NCI-H2171 (cell line): ENCODE measurements at regions not wholly inside any gene's neighbourhood (a gene's known extent, or its start where the extent isn't known, plus 50 kb on each side); places are given as distances from the start of the nearest gene placed in this dataset.

Experiments
- DNase-seq: peaks from one replicate; lab custom pipeline; 2025; lab: John Stamatoyannopoulos, UW

DNA sequence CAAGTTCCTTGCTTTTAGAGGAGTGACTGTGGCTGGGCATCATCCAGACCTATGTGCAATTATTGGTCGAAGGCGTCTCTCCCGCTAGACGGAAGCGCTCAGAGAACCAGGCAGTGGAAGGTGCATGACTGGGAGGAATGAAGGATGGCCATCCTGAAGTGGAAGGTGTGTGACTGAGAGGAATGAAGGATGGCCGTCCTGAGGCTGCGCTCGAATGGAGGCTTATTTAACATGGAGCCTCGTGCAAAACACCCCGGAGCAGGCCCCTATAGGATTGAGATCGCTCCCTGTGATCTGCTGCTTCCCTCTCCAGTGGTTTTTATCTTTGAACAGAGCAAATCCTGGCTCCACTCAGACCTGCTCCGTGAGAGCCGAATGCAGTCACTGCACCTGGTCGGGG, 140.2 kb upstream of the ID2 start:
- DNase-seq = no peak

DNA sequence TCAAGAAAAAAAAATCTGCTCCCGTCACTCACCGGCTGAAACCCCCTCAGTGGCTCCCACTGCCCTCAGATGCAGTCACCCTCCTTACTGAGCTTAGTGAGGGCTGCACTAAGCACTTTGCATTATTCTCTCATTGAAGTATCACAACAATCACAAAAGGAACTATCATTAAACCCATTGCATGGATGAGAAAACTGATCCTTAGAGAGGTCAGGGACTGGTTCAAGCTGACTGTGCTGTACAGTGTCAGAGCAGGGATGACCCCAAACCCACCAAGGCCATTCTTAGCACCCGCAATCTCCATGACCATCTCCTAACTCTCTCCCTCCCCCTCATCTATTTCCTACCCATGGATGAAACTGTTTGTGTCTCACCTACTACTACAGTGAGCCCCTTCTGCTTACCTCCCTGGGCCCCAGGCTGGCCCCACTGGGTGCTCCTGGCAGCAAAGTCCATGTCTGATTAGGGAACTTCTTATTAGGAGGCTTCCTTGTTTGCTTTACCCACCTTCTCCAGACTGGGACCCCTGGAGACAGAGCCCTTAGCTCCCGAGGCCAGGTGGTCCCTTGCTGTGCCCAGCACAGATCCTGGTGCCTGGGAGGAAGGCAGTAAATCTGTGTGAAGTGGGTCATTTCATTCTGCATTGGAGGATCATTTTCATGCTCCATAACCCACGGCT, 139.3 kb upstream of the ID2 start:
- no peak for DNase-seq

- DNase-seq = no peak
Observed at GRCh38 chr2:8543060-8543382, 138.8 kb upstream of the ID2 start.

DNA sequence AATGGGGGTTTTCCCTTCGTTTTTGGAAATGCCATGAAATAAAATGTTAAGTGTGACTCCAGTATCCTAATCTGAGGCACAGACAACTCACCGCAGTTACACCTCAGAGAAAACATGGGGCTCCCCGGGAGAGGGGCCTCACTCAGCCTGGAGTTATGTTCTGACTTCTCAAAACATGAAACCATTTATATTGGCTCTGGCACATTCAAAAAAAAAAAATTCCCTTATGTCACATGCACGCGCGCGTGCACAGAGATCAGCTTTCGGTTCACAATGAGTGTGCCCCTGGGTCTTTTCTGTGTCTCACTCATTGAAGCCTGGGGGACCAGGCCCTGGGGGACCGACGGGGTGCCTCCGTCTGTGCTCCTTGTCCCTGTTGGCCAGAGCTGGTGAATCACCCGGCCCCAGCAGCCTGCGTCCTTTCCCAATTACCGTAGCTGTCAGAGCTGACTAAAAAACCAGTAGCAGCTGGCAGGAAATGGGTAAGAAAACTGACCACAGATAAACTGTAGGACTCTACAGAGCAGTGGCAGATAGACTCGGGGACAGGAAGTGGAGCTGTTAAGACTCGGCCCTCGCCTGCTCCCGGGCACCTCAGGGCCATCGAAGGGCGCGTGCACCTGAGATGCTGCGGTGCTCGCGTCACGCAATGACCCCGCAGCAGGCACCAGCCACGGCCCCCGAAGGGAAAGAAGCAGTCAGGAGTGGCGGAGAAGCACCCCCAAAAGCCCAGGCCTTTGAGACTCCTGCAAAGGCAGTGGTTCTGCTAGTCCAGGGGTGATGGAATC, 138.3 kb upstream of the ID2 start:
- no peak for DNase-seq

GRCh38 chr2:8544171-8544785, 137.6 kb upstream of the ID2 start:
- no peak for DNase-seq

GRCh38 chr2:8544786-8545694, 136.8 kb upstream of the ID2 start:
- DNase-seq = peak; percentile 95

GRCh38 chr2:8545695-8546611, 135.9 kb upstream of the ID2 start:
- DNase-seq = no peak

GRCh38 chr2:8546612-8547283, 135.1 kb upstream of the ID2 start:
- DNase-seq = no peak

GRCh38 chr2:8547284-8548064, 134.4 kb upstream of the ID2 start:
- DNase-seq = no peak

- DNase-seq = no peak
Observed at GRCh38 chr2:8548065-8548618, 133.7 kb upstream of the ID2 start.

- no peak for DNase-seq
Observed at GRCh38 chr2:8548619-8549150, 133.2 kb upstream of the ID2 start.

- no peak for DNase-seq
Observed at GRCh38 chr2:8549273-8549922, 132.5 kb upstream of the ID2 start.

- no peak for DNase-seq
Observed at GRCh38 chr2:8549942-8550341, 131.9 kb upstream of the ID2 start.

DNA sequence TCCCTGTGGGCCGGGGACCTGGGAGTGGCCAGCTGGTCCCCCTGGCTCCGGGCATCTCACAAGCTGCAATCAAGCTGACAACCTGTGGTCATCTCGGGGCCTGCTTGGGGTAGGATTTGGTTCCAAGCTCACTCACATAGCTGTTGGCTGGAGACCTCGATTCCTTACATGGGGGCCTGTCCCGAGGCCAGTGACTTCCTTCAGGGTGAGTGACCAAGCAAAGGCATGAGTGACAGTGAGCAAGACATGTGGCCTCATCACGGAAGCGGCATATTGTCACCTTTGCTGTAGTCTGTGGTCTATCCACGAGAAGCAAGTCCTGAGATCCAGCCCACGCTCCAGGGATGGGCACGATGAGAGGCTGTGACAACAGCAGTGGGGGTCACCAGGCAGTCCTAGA, 131.4 kb upstream of the ID2 start:
- no peak for DNase-seq

DNA sequence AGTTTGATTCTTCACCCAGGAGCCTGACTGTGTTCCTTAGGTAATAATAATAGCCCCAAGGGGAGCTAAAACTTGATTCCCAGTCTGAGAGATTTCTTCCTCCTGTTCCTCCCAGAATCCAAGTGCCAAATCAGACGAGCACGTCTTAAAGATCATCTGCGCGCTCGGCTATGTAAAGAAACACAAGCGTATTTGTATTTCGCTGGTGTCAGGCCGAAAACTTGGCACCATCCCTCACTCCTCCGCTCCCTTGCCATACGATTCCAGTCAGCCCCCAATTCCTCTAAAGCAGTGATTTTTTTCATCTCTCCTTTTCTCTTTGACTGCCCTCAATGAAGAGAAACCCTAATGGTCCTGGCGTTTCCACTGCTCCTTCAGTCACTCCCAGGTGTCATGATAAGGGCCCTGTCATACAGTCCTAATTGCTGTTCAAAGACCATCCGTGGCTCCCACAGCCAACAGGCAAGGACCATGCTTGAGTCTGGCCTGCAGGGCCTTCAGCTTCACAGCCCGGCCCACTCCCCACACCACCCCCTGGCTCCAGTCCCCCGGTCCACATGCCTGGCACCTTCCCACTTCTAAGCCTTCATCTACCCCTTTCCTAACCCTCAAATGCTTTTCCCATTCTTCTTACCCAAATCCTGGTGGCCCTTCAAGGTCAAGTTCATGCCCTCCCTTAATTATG, 130.8 kb upstream of the ID2 start:
- no peak for DNase-seq

DNA sequence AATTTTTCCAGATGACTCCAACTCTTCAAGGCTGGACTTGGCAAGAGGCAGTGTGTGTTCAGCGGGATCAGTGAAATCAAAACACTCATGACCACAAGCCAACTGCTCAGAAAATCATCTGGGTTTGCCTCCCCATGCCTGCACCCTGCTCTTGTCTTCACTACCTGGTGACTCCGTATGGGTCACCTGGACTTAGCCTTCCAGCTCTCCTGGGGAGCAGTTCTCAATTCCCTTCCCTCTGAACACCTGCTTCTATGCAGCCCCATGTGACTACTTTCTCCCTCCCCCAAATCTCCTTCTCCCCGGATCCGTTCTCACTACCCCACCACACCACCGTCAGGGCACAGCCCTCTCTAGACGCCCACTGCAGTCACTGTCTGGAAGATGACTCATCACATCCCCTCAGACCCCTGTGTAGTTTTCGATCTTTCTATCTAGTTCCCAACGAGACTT, 130.2 kb upstream of the ID2 start:
- no peak for DNase-seq

DNA sequence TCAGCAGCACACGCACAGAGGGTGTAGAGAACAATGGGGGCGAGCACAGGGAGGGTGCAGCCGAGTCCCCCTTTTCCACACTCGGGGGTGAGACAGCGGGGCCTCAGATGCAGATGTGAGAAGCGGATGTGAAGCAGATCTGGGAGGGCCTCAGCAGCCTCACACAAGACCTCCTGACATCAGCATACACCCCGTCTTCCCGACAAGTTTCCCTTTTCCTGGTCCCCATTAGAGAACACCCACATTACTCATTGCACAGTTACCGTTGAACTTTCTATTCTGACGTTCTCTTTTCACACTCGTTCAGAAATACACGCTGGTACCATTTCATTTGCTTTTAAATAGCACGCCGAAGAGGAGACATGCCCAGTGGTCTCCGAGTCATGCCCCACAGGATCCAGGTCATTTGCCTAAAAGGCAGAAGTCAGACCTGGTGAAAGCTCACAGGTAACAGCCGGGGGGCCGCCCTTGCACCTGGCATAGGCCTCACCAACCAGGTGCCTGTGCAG, 129.5 kb upstream of the ID2 start:
- DNase-seq = no peak

DNA sequence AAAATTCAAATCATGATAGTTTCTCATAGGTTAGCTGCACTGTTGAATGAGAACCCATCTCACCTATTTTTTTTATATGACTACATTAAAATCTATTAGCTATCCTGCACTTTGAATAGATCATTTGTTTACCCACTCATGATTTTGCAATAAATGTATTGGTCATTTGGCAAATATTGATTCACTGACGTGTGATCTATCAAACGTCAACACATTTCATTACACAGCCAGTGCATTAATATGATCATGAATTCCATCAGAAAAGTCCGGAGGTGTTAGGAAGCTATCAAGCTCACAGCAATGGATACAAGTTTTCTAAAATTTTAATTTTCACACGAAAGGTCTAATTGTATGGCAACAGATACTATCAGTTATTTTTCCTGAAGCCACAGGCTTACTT, 128.2 kb upstream of the ID2 start:
- DNase-seq = no peak
